HEK293T (cell line): ENCODE measurements at regions not wholly inside any gene's neighbourhood (a gene's known extent, or its start where the extent isn't known, plus 50 kb on each side); places are given as distances from the start of the nearest gene placed in this dataset.

ENCODE experiments used
- ARNT ChIP-seq: fragments of 450-650 bp; IDR thresholded peaks from 2 replicates; pipeline ENCODE4 v1.6.1; 2017; ENCODE audit warnings: mild to moderate bottlenecking
- BHLHE40 ChIP-seq: fragments of 450-650 bp; IDR thresholded peaks from 2 replicates; pipeline ENCODE4 v1.6.1; 2016; ENCODE audit warnings: mild to moderate bottlenecking, moderate library complexity, borderline replicate concordance
- ELF4 ChIP-seq: fragments of 450-650 bp; IDR thresholded peaks from 2 replicates; pipeline ENCODE4 v1.6.1; 2017; ENCODE audit warnings: antibody characterized with exemption
- FOXA1 ChIP-seq: fragments of 450-650 bp; IDR thresholded peaks from 2 replicates; pipeline ENCODE4 v1.6.1; 2016; ENCODE audit warnings: mild to moderate bottlenecking
- FOXK2 ChIP-seq: fragments of 450-650 bp; IDR thresholded peaks from 2 replicates; pipeline ENCODE4 v1.6.1; 2016; ENCODE audit warnings: mild to moderate bottlenecking
- FOXM1 ChIP-seq: fragments of 450-650 bp; IDR thresholded peaks from 2 replicates; pipeline ENCODE4 v1.6.1; 2017; ENCODE audit warnings: mild to moderate bottlenecking, borderline replicate concordance
- LEF1 ChIP-seq: fragments of 450-650 bp; IDR thresholded peaks from 2 replicates; pipeline ENCODE4 v1.6.1; 2017; ENCODE audit warnings: mild to moderate bottlenecking, borderline replicate concordance
- SP1 ChIP-seq: fragments of 450-650 bp; IDR thresholded peaks from 2 replicates; pipeline ENCODE4 v1.6.1; 2017
- SUZ12 ChIP-seq: fragments of 450-650 bp; IDR thresholded peaks from 2 replicates; pipeline ENCODE4 v1.6.1; 2016; ENCODE audit warnings: mild to moderate bottlenecking
- TARDBP ChIP-seq: fragments of 450-650 bp; IDR thresholded peaks from 2 replicates; pipeline ENCODE4 v1.6.1; 2016
- ZNF384 ChIP-seq: fragments of 450-650 bp; IDR thresholded peaks from 2 replicates; pipeline ENCODE4 v1.6.1; 2016
- TF ChIP-seq, protein P1 (sequence below): fragments of 450-650 bp; IDR thresholded peaks from 2 replicates; pipeline ENCODE4 v1.6.1; 2016

- no peak for TF ChIP-seq SUZ12
- no peak for TF ChIP-seq FOXM1
- TF ChIP-seq, protein P1, sequence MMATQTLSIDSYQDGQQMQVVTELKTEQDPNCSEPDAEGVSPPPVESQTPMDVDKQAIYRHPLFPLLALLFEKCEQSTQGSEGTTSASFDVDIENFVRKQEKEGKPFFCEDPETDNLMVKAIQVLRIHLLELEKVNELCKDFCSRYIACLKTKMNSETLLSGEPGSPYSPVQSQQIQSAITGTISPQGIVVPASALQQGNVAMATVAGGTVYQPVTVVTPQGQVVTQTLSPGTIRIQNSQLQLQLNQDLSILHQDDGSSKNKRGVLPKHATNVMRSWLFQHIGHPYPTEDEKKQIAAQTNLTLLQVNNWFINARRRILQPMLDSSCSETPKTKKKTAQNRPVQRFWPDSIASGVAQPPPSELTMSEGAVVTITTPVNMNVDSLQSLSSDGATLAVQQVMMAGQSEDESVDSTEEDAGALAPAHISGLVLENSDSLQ = no peak
- TF ChIP-seq FOXK2 = no peak
- no peak for TF ChIP-seq ELF4
- TF ChIP-seq BHLHE40 = no peak
- no peak for TF ChIP-seq SP1
- no peak for TF ChIP-seq FOXA1
- TF ChIP-seq ZNF384 = no peak
- TF ChIP-seq ARNT = no peak
- TF ChIP-seq TARDBP = no peak
- TF ChIP-seq LEF1 = no peak
These were observed 128.2 kb upstream of the DLX2 start for GRCh38 chr2:172230889-172231401.
